ENCODE measurements at regions not wholly inside any gene's neighbourhood (a gene's known extent, or its start where the extent isn't known, plus 50 kb on each side); places are given as distances from the start of the nearest gene placed in this dataset.

DNA sequence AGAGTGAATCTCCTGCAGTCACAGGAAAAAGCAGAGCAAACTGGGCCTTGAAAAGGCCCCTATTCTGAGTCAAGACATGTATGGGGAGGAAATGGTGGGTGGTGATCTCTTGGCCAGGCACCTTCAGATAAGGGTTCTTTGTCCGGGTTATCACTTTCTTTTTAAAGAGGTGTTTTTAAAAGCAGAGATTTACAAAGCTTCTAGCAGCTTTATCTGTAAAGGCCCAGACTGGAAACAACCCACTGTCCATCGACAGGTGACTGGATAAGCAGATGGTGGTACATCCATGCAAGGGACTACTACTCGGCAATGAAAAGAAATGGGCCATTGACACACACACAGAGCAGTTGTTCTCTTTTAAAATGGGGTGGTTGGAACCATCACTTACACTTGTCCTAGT, 596.7 kb upstream of the MKI67 start:
- H3K4me3 ChIP-seq (ENCODE audit: low read length) = no peak overlapping the region
- TF ChIP-seq, protein P1, sequence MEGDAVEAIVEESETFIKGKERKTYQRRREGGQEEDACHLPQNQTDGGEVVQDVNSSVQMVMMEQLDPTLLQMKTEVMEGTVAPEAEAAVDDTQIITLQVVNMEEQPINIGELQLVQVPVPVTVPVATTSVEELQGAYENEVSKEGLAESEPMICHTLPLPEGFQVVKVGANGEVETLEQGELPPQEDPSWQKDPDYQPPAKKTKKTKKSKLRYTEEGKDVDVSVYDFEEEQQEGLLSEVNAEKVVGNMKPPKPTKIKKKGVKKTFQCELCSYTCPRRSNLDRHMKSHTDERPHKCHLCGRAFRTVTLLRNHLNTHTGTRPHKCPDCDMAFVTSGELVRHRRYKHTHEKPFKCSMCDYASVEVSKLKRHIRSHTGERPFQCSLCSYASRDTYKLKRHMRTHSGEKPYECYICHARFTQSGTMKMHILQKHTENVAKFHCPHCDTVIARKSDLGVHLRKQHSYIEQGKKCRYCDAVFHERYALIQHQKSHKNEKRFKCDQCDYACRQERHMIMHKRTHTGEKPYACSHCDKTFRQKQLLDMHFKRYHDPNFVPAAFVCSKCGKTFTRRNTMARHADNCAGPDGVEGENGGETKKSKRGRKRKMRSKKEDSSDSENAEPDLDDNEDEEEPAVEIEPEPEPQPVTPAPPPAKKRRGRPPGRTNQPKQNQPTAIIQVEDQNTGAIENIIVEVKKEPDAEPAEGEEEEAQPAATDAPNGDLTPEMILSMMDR (conservative IDR thresholded peaks at IDR 0.05; ENCODE audit: low read depth, low read length) = no peak
- no peak for DNase-seq (ENCODE audit: low read depth)

DNA sequence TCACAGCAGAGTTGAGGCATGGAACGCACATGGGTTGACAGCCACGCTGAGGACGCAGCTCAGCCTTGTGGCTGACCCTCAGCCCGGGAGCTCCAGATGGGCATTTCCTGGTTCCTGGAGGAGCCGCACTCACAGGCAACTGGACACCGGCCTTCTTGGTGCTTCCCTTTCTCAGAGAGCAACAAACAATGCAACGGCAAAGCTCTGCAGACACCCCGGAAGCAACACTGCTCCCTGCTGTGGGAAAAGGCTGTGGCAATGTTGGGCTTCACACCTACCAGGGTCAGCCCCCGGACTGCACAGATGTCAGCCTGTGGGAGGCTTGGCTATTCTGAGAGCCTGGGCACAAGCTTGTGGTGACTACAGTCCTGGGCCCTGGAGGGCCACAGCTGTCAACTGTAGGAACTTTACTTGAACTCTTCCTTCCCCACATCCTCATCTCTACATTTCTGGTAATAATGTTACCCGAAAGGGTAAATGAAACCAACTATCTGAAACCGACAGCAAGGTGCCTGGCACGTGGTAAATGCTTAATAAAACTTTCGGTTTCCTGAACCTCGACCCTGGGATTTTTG, 597.5 kb upstream of the MKI67 start:
- no peak for DNase-seq (ENCODE audit: low read depth)
- TF ChIP-seq, protein P1 (conservative IDR thresholded peaks at IDR 0.05; ENCODE audit: low read depth, low read length) = no peak
- no peak overlapping the region for H3K4me3 ChIP-seq (ENCODE audit: low read length)

DNA sequence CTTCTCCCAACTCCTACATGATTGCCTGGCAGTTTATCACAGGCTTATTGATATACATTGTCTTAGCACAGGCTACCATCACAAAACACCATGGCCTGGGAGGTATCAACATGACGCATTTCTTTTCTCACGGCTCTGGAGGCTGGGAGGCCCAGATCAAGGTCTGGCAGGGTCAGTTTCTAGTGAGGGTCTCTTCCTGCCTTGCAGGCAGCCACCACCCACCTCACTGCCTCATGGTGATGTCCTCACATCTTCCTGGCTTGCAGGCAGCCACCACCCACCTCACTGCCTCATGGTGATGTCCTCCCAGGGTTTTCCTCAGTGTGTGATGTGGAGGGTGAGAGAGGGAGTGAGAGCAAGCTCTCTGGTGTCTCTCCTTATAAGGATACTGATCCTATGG, 599.3 kb upstream of the MKI67 start:
- no peak for DNase-seq (ENCODE audit: low read depth)
- TF ChIP-seq, protein P1 (conservative IDR thresholded peaks at IDR 0.05; ENCODE audit: low read depth, low read length) = no peak
- no peak overlapping the region for H3K4me3 ChIP-seq (ENCODE audit: low read length)

DNA sequence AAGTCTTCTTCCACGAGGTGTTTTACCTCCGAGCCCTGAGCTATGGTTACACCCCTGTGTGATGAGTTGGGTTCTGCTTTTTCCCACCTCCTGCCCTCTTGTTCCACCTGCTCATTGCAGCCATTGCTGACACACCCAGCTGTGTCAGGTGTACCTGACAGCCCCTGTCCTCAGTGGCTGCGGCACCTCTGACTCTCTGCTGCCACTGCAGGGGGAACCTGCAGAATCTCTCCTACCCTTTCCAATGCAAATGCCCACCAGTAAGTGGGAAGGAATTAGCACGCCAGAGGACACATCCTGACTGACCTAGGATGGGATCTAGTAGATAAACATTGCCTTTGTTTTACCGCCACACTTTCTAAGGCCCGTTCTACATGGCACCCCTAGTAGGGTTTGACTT, 600.9 kb upstream of the MKI67 start:
- DNase-seq (ENCODE audit: low read depth) = no peak
- no peak overlapping the region for H3K4me3 ChIP-seq (ENCODE audit: low read length)
- TF ChIP-seq, protein P1 (conservative IDR thresholded peaks at IDR 0.05; ENCODE audit: low read depth, low read length) = no peak

DNA sequence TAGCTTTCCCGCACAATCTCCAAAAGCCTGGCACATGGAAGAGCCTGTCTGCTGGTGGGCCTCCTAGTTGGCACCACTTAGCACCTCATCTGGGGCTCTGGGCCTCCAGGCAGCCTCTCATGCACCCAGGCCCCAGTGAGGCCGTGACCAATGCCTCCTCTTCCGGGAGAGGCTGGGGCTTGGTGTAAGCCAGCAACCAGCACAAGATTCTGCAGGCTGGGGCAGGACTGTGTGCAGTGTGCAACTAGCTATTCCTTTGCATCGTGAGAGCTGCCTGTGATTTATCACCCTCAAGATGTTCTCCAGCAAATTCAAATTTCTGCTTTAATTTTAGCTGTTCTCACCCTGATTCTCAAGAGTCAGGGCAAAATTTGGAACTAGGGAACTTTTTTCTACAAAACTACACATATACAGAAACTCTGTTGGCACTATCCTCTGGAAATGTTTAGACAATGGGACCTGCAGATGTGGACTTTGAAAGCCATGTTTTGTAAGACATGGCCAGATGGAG, 603.7 kb upstream of the MKI67 start:
- TF ChIP-seq, protein P1 (conservative IDR thresholded peaks at IDR 0.05; ENCODE audit: low read depth, low read length) = no peak
- DNase-seq (ENCODE audit: low read depth) = no peak
- no peak overlapping the region for H3K4me3 ChIP-seq (ENCODE audit: low read length)

DNA sequence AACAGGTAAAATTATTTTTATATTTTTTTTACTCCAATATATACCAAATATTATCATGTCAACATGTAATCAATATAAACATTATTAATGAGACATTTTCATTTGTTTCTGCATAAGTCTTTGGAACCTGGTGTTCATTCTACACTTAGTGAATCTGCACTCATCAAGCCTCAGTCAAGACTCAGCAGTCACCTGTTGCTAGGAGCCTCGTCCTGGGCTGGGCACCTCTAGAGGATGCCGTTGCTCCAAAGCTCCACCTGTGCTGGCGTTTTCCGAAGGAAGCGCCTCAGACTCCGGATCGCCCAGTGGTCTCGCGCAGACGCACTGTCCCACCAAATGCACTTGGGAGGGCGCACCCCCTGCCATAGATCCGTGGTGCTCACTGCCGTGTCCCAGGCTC, 604.7 kb upstream of the MKI67 start:
- TF ChIP-seq, protein P1 (conservative IDR thresholded peaks at IDR 0.05; ENCODE audit: low read depth, low read length) = no peak
- H3K4me3 ChIP-seq (ENCODE audit: low read length) = no peak overlapping the region
- no peak for DNase-seq (ENCODE audit: low read depth)

DNA sequence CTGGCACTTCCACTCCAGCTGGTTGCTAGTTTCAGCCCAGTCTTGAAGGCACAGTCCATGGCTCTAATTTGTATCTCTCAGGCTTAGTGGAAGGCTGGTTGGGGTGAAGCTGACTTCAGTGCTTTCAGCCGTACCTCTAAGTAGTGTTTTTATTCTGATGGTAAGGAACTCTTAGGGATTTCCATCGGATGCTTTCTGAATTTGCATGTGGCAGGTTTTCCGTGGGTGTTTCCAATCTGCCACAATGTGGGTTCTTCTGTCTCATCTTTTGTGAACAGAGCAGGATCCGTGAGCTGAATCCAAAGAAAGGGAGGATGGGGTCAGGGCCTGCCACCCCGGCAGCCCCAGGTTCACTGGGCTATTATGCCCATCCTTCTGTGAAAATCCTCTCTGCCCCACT, 607.9 kb upstream of the MKI67 start:
- DNase-seq (ENCODE audit: low read depth) = no peak
- TF ChIP-seq, protein P1 (conservative IDR thresholded peaks at IDR 0.05; ENCODE audit: low read depth, low read length) = no peak
- H3K4me3 ChIP-seq (ENCODE audit: low read length) = no peak overlapping the region
